Panc1 (cell line): ENCODE measurements at regions not wholly inside any gene's neighbourhood (a gene's known extent, or its start where the extent isn't known, plus 50 kb on each side); places are given as distances from the start of the nearest gene placed in this dataset.
"Not testable (repeated sequence)": the region's sequence is repeated elsewhere in the genome, so short reads cannot be mapped to it uniquely, and the experiment has no call there.

ENCODE experiments used
- ATAC-seq: fragments of 200-7000 bp; cut with Tn5 transposase; 2 replicates; pipeline ENCODE4 v1.9.1; 2020; ENCODE audit warnings: mild to moderate bottlenecking, moderate library complexity
- BruUV-seq: library from RNA; stranded (reverse); fragments of 400-500 nt; replicated peaks from 2 replicates; lab custom pipeline; 2021; lab: Mats Ljungman, UMichigan
- CTCF ChIA-PET: fragments of 300-600 bp; sonication (Branson Sonifier 250); formaldehyde crosslinking; loops from one replicate; lab custom pipeline; 2022; ENCODE audit warnings: antibody characterized with exemption; lab: Charles Lee
- POLR2A ChIA-PET: fragments of 300-600 bp; sonication (Branson Sonifier 250); formaldehyde crosslinking; loops from one replicate; lab custom pipeline; 2022; ENCODE audit warnings: antibody characterized with exemption; lab: Charles Lee
- DNase-seq: peaks from one replicate; pipeline ENCODE4 v3.0.0-alpha.2; 2010; ENCODE audit warnings: low read depth, low spot score
- H3K27ac ChIP-seq: 2 replicates; pipeline ENCODE4 v1.5.1; 2011; ENCODE audit warnings: mild to moderate bottlenecking, low read length, inconsistent platforms
- H3K27me3 ChIP-seq: fragments of 200-500 bp; sonication (Bioruptor generic); 2 replicates; pipeline ENCODE4 v1.6.0; 2014; ENCODE audit warnings: low read length, inconsistent platforms; ENCODE audit not compliant: control insufficient read depth, insufficient read depth
- H3K36me3 ChIP-seq: fragments of 200-500 bp; sonication (Bioruptor generic); 2 replicates; pipeline ENCODE4 v1.5.1; 2014; ENCODE audit warnings: inconsistent platforms, mild to moderate bottlenecking, low read length, moderate library complexity; ENCODE audit not compliant: control insufficient read depth, insufficient read depth
- H3K4me1 ChIP-seq: 2 replicates; pipeline ENCODE4 v1.5.1; 2011; ENCODE audit warnings: inconsistent platforms, mild to moderate bottlenecking, low read length, moderate library complexity; ENCODE audit not compliant: control insufficient read depth, insufficient read depth
- H3K4me3 ChIP-seq, 2 experiments: 2 replicates each; pipeline ENCODE4 v1.5.1; 2011 to 2012; ENCODE audit warnings: low read depth in 2 of 2, low read length in 2 of 2, mild to moderate bottlenecking in 2 of 2, inconsistent platforms in 1 of 2, moderate library complexity in 1 of 2
- H3K9me3 ChIP-seq: fragments of 200-500 bp; sonication (Bioruptor generic); 2 replicates; pipeline ENCODE4 v1.5.1; 2014; ENCODE audit warnings: low read depth, mild to moderate bottlenecking, inconsistent platforms, low read length, moderate library complexity; ENCODE audit not compliant: control insufficient read depth, insufficient read depth
- in situ Hi-C: cut with HindIII; loops from 2 replicates; pipeline ENCODE4 v1.10.0; 2016; ENCODE audit warnings: low sequenced_read_pairs, low pct_unique_long_range_greater_than_20kb
- intact Hi-C: fragments of 100-400 bp; cut with micrococcal nuclease; formaldehyde crosslinking; loops from one replicate; pipeline ENCODE4 v1.10.0; 2022; ENCODE audit not compliant: unreplicated experiment

DNA sequence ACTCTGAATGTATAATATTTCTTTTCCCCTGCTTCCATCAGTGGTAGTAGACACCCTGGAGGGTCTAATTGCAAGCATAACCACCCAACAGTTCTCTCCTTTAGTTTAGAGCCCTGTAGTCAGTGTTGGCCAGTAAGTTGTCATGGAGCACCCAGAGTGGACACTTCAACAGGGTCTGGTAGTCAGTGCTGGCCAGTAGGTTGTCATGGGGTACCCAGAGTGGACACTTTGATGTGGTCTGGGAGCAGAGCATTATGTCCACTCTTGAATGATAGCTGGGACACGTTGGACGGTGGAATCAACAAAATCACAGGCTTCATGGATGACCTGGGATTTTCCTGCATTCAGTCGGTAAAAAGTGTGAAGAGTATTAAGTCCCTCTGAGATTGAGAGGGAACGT is 864.9 kb upstream of the TPTE start:
- in situ Hi-C loops, H3K4me1 ChIP-seq, intact Hi-C loops, CTCF ChIA-PET, H3K36me3 ChIP-seq, H3K27me3 ChIP-seq, ATAC-seq, DNase-seq, BruUV-seq, POLR2A ChIA-PET, H3K4me3 ChIP-seq, H3K9me3 ChIP-seq, H3K27ac ChIP-seq: not testable (repeated sequence)

DNA sequence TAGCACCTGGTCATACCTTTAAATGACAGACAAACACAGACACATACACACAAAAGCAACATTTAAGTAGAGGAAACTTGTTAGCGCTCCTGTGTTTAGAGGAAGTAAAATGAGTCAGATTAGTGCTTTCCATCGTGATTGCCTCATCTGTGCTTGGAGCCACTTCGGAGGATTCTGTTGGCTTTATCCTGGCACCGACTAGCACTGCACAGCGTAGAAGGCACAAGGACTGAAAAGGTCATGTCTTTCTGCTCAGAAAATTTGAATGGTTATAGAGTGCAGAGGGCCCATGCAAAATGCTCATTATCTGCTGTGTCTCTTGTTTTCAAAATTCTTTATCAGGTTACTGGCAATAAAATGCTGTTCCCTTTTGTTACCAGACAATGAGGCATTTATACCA is 863.6 kb upstream of the TPTE start:
- ATAC-seq, intact Hi-C loops, H3K27ac ChIP-seq, CTCF ChIA-PET, H3K9me3 ChIP-seq, H3K27me3 ChIP-seq, H3K4me3 ChIP-seq, H3K4me1 ChIP-seq, POLR2A ChIA-PET, BruUV-seq, DNase-seq, H3K36me3 ChIP-seq, in situ Hi-C loops: not testable (repeated sequence)

GRCh38 chr21:9659877-9660276 is 861.5 kb upstream of the TPTE start:
- H3K9me3 ChIP-seq, CTCF ChIA-PET, H3K27ac ChIP-seq, BruUV-seq, H3K36me3 ChIP-seq, intact Hi-C loops, H3K4me3 ChIP-seq, H3K4me1 ChIP-seq, in situ Hi-C loops, ATAC-seq, DNase-seq, POLR2A ChIA-PET, H3K27me3 ChIP-seq: not testable (repeated sequence)

DNA sequence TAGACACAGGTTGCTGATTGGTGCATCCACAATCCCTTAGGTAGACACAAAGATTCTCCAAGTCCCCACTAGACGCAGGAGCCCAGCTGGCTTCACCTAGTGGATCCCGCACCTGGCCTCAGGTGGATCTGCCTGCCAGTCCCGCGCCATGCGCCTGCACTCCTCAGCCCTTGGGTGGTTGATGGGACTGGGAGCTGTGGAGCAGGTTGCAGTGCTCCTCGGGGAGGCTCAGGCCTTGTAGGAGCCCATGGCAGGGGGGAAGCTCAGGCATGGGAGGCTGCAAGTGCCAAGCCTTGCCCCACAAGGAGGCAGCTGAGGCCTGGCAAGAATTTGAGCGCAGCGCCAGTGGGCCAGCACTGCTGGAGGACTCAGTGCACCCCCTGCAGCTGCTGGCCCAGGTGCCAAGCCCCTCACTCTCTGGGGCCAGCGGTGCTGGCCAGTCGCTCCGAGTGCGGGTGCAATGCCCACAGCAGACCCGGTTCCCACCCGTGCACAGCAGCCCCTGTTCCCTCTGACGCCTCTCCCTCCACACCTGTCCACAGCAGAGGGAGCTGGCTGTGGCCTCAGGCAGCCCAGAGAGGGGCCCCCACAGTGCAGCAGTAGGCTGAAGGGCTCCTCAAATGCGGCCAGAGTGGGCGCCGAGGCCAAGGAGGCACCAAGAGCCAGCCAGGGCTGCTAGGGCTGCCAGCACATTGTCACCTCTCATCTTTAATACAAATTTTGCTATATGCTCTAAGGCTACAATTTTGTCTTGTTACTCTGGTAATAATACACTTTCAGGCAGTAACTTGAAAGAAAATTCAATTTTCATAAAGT is 857.3 kb upstream of the TPTE start:
- H3K4me1 ChIP-seq, intact Hi-C loops, H3K9me3 ChIP-seq, H3K27me3 ChIP-seq, CTCF ChIA-PET, DNase-seq, H3K4me3 ChIP-seq, H3K36me3 ChIP-seq, BruUV-seq, in situ Hi-C loops, POLR2A ChIA-PET, H3K27ac ChIP-seq, ATAC-seq: not testable (repeated sequence)

DNA sequence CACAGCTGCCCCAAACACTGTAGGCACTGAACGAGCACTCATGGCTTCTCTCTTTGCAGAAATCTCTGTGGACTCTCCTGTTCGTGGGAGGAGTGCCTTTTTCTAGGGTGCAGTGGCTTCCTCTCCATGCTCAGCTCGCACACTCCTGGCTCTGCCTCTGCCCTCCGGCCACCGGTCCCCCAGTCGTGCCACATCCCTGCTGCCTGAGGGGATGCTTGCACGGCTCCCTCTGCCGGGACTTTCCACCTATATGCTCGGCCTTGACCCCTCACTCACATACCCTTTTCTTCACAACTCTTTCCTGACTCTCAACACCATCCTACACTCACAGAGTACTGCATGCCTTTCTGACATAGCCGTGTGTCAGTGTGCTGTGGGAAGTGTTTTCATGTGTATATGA is 845.6 kb upstream of the TPTE start:
- CTCF ChIA-PET, POLR2A ChIA-PET: not testable (repeated sequence)

GRCh38 chr21:9679029-9679428 is 842.4 kb upstream of the TPTE start:
- in situ Hi-C loops, BruUV-seq, DNase-seq, CTCF ChIA-PET, H3K27me3 ChIP-seq, H3K9me3 ChIP-seq, H3K4me1 ChIP-seq, H3K27ac ChIP-seq, intact Hi-C loops, H3K4me3 ChIP-seq, POLR2A ChIA-PET, H3K36me3 ChIP-seq, ATAC-seq: not testable (repeated sequence)

More for the DNA sequence above, 845.6 kb upstream of the TPTE start:
- H3K9me3 ChIP-seq, H3K36me3 ChIP-seq, H3K27me3 ChIP-seq, H3K4me1 ChIP-seq, BruUV-seq, H3K4me3 ChIP-seq, H3K27ac ChIP-seq, intact Hi-C loops, in situ Hi-C loops, ATAC-seq, DNase-seq: not testable (repeated sequence)

DNA sequence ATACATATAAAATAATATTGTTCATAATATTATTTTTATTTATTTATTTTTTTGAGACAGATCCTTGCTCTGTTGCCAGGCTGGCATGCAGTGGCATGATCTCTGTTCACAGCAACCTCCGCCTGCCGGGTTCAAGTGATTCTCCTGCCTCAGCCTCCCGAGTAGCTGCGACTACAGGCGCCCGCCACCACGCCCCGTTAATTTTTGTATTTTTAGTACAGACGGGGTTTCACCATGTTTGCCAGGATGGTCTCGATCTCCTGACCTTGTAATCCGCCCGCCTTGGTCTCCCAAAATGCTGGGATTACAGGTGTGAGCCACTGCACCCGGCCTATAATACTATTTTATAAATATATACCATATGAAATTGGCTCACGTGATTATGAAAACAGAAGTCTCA is 832.4 kb upstream of the TPTE start:
- H3K36me3 ChIP-seq, POLR2A ChIA-PET, ATAC-seq, BruUV-seq, DNase-seq, in situ Hi-C loops, H3K4me1 ChIP-seq, H3K4me3 ChIP-seq, CTCF ChIA-PET, intact Hi-C loops, H3K27ac ChIP-seq, H3K9me3 ChIP-seq, H3K27me3 ChIP-seq: not testable (repeated sequence)
